ENCODE measurements at regions not wholly inside any gene's neighbourhood (a gene's known extent, or its start where the extent isn't known, plus 50 kb on each side); places are given as distances from the start of the nearest gene placed in this dataset.
A peak's percentile ranks its signal among the peaks of the same experiment; 100 is the strongest.

DNA sequence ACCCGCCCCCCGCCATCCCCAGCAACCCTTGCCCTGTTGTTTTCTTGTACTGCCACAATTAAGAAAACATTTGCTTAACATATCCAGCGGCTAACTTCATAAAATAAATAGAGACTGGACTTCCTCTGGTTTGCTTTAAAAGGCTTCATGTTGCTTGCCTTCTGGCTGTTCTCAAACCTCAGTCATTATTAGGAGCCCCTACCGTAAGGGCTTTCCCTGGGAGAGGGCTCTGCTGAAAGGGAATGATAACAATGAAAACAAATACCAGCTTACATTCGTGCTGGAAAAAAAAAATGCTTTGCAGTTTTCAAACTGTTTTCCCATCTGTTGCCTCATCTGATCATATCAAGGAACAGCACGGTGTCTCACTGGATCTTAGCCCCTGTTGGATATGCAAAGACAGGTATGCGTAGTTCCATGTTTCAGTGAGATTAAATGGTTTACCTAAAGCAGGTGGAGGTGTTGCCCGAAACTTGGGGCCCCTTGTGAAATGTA is 77.2 kb upstream of the VGLL4 start:
- H3K9ac ChIP-seq (ENCODE audit: low read length) = no peak overlapping the region

DNA sequence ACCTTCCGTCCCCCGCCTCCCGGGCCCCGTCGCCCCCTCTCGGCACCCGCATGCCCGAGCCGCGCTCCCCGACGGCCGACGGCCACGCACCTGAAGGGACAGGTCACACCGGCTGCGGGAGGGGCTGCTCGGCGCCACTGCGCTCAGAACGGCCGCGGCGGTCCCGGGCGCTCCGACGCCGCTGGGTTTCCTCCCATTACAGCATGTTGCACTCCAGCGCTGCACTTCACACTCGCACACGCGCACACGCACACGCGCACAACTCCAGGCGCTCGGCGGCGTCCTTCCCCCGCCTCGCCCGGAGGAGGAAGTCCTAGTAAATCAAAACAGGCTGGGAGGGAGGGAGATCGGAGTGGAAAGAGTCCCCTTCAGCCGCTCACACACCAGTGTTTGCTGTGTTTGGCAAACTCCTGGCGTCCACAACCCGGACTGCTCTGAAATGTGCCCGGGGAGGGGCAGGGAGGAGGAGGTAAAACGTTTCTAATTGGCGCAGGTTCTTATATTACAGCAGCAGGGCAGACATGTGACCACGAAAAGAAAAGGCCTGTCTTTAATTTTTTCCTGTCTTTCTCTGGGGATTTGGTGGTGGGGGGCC is 76.7 kb upstream of the VGLL4 start:
- Histone ChIP-seq H3K4me1 (ENCODE audit: low read length) (peaks cover 12% of the 10 kb centered on the region), H3K9ac (ENCODE audit: low read length) (no peak overlapping the region), H3K9me3 (ENCODE audit: insufficient read depth, low read length) (no peaks in the 10 kb centered on the region), H3K36me3 (replicated peaks; ENCODE audit: low read depth, low read length) (no peaks in the 10 kb centered on the region), H3K27ac (ENCODE audit: low read length) (no peak overlapping the region), H3K79me2 (ENCODE audit: low read length) (no peaks in the 10 kb centered on the region), H4K20me1 (ENCODE audit: insufficient read depth, low read length) (no peaks in the 10 kb centered on the region), H3K4me2 (ENCODE audit: low read length) (peak overlapping the region; percentile 87), H3K4me3 (ENCODE audit: low read length) (peak overlapping the region; percentile 92), H2AFZ (ENCODE audit: low read depth, low read length) (0 out of 2 replicates have a peak overlapping the region, but pooled peaks have one; percentile 11), H3K27me3 (ENCODE audit: low read depth, low read length) (peaks cover 11% of the 10 kb centered on the region)
- no peak for TF ChIP-seq EZH2phosphoT487 (IDR thresholded peaks at IDR 0.05; ENCODE audit: low read depth)
- TF ChIP-seq, protein P1, sequence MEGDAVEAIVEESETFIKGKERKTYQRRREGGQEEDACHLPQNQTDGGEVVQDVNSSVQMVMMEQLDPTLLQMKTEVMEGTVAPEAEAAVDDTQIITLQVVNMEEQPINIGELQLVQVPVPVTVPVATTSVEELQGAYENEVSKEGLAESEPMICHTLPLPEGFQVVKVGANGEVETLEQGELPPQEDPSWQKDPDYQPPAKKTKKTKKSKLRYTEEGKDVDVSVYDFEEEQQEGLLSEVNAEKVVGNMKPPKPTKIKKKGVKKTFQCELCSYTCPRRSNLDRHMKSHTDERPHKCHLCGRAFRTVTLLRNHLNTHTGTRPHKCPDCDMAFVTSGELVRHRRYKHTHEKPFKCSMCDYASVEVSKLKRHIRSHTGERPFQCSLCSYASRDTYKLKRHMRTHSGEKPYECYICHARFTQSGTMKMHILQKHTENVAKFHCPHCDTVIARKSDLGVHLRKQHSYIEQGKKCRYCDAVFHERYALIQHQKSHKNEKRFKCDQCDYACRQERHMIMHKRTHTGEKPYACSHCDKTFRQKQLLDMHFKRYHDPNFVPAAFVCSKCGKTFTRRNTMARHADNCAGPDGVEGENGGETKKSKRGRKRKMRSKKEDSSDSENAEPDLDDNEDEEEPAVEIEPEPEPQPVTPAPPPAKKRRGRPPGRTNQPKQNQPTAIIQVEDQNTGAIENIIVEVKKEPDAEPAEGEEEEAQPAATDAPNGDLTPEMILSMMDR (IDR thresholded peaks at IDR 0.05; ENCODE audit: low read depth, low read length) = no peak

More for the DNA sequence above, 77.2 kb upstream of the VGLL4 start:
- H4K20me1 ChIP-seq (ENCODE audit: insufficient read depth, low read length) = no peaks in the 10 kb centered on the region
- H3K4me3 ChIP-seq (ENCODE audit: low read length) = peak overlapping the region; percentile 92
- H2AFZ ChIP-seq (ENCODE audit: low read depth, low read length) = no peak overlapping the region
- H3K4me1 ChIP-seq (ENCODE audit: low read length) = peaks cover 12% of the 10 kb centered on the region
- H3K27me3 ChIP-seq (ENCODE audit: low read depth, low read length) = peaks cover 16% of the 10 kb centered on the region
- no peak overlapping the region for H3K27ac ChIP-seq (ENCODE audit: low read length)
- H3K36me3 ChIP-seq (replicated peaks; ENCODE audit: low read depth, low read length) = no peaks in the 10 kb centered on the region
- TF ChIP-seq EZH2phosphoT487 (IDR thresholded peaks at IDR 0.05; ENCODE audit: low read depth) = no peak
- TF ChIP-seq, protein P1 (IDR thresholded peaks at IDR 0.05; ENCODE audit: low read depth, low read length) = no peak
- no peaks in the 10 kb centered on the region for H3K79me2 ChIP-seq (ENCODE audit: low read length)
- peak overlapping the region; percentile 87 for H3K4me2 ChIP-seq (ENCODE audit: low read length)
- H3K9me3 ChIP-seq (ENCODE audit: insufficient read depth, low read length) = no peaks in the 10 kb centered on the region

DNA sequence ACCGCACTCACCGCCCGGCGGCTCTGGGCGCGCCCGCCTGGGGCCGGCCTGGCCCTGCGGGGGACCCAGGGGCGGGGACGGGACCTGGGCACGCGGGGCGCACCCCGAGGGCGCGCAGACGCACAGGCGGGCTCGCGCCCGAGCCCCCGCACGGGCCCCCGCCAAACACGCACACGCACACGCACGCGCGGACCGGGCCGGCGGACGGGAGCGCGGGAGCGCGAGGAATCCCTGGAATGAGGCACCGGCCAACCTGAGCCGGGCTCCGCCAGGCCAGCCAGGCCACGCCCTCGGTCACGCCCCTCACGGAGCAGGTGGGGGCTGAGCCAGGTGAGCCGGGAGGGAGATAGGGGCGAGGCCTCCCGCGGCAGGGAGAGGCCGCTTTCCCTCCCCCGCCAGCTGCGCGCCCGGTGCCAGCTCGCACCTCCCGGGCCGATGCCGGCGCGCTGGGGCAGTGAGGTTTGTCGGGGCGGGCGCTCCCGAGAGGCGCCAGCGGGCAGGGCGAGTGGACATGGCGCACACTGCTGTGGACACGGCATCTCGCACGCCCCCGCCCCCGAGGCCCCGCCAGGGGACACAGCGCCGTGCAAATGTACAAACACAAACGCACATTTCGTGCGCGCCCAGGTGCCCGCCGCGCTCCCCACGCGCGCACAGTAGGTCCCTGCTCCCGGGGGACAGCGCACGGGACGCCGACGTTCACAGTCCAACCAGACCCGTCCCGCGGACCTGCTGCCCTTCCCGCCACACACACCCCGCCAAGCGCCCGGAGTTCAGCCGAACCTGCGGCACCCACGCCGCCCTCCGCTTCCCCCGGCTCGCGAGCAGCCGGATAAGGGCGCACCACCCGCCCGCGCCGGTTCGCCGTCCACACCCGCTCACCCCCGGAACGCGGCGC is 75.9 kb upstream of the VGLL4 start:
- H2AFZ ChIP-seq (ENCODE audit: low read depth, low read length) = peak overlapping the region; percentile 97; the same call in 1 of the 2 replicates
- H3K36me3 ChIP-seq (replicated peaks; ENCODE audit: low read depth, low read length) = no peaks in the 10 kb centered on the region
- peak overlapping the region; percentile 92 for H3K4me3 ChIP-seq (ENCODE audit: low read length)
- no peaks in the 10 kb centered on the region for H3K9me3 ChIP-seq (ENCODE audit: insufficient read depth, low read length)
- TF ChIP-seq, protein P1 (IDR thresholded peaks at IDR 0.05; ENCODE audit: low read depth, low read length) = no peak
- no peak for TF ChIP-seq EZH2phosphoT487 (IDR thresholded peaks at IDR 0.05; ENCODE audit: low read depth)
- H3K4me2 ChIP-seq (ENCODE audit: low read length) = peak overlapping the region; percentile 87
- peaks cover 10% of the 10 kb centered on the region for H3K27me3 ChIP-seq (ENCODE audit: low read depth, low read length)
- peak overlapping the region; percentile 64 for H3K9ac ChIP-seq (ENCODE audit: low read length)
- peaks cover 9% of the 10 kb centered on the region for H3K4me1 ChIP-seq (ENCODE audit: low read length)
- no peak overlapping the region for H3K27ac ChIP-seq (ENCODE audit: low read length)
- no peaks in the 10 kb centered on the region for H4K20me1 ChIP-seq (ENCODE audit: insufficient read depth, low read length)
- H3K79me2 ChIP-seq (ENCODE audit: low read length) = no peaks in the 10 kb centered on the region

Data from OCI-LY3 (cell line).